Nephron (organoid): ENCODE measurements at regions not wholly inside any gene's neighbourhood (a gene's known extent, or its start where the extent isn't known, plus 50 kb on each side); places are given as distances from the start of the nearest gene placed in this dataset.

Experiments
- H3K27ac Mint-ChIP-seq, 3 experiments: 2 replicates each; pipeline ENCODE4 v1.8.0; 2020; ENCODE audit warnings: mixed read lengths in 3 of 3, mild to moderate bottlenecking in 2 of 3, moderate library complexity in 1 of 3
- H3K27me3 Mint-ChIP-seq: 2 replicates; pipeline ENCODE4 v1.8.0; 2021; ENCODE audit warnings: low read depth, mild to moderate bottlenecking, moderate library complexity, mixed read lengths
- H3K36me3 Mint-ChIP-seq: 2 replicates; pipeline ENCODE4 v1.8.0; 2020; ENCODE audit warnings: low read depth, mixed read lengths
- H3K4me1 Mint-ChIP-seq: 2 replicates; pipeline ENCODE4 v1.8.0; 2020; ENCODE audit warnings: mixed read lengths
- H3K4me3 Mint-ChIP-seq, 3 experiments: 2 replicates each; pipeline ENCODE4 v1.8.0; 2020; ENCODE audit warnings: mild to moderate bottlenecking in 3 of 3, mixed read lengths in 3 of 3, moderate library complexity in 2 of 3
- H3K9me3 Mint-ChIP-seq: 2 replicates; pipeline ENCODE4 v1.8.0; 2020; ENCODE audit warnings: mixed read lengths
- TF ChIP-seq, protein P1 (sequence below), 3 experiments: fragments of 200-600 bp; sonication (generic); IDR thresholded peaks; one replicate each; pipeline ENCODE4 v1.5.0; 2021; ENCODE audit warnings: antibody characterized with exemption in 3 of 3; ENCODE audit not compliant: unreplicated experiment in 3 of 3

GRCh38 chr20:43839793-43840199, 74.9 kb upstream of the TOX2 start:
- Mint-ChIP-seq H3K4me3 (no peak overlapping the region), H3K27ac (no peak overlapping the region), H3K9me3 (no peaks in the 10 kb centered on the region), H3K36me3 (no peaks in the 10 kb centered on the region), H3K27me3 (peaks cover 36% of the 10 kb centered on the region), H3K4me1 (no peaks in the 10 kb centered on the region)
- TF ChIP-seq, protein P1, sequence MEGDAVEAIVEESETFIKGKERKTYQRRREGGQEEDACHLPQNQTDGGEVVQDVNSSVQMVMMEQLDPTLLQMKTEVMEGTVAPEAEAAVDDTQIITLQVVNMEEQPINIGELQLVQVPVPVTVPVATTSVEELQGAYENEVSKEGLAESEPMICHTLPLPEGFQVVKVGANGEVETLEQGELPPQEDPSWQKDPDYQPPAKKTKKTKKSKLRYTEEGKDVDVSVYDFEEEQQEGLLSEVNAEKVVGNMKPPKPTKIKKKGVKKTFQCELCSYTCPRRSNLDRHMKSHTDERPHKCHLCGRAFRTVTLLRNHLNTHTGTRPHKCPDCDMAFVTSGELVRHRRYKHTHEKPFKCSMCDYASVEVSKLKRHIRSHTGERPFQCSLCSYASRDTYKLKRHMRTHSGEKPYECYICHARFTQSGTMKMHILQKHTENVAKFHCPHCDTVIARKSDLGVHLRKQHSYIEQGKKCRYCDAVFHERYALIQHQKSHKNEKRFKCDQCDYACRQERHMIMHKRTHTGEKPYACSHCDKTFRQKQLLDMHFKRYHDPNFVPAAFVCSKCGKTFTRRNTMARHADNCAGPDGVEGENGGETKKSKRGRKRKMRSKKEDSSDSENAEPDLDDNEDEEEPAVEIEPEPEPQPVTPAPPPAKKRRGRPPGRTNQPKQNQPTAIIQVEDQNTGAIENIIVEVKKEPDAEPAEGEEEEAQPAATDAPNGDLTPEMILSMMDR (IDR thresholded peaks at IDR 0.05; ENCODE audit: unreplicated experiment in 3 of 3) = no peak

- Mint-ChIP-seq H3K4me3 (no peak overlapping the region), H3K27me3 (peaks cover 40% of the 10 kb centered on the region), H3K36me3 (no peaks in the 10 kb centered on the region), H3K9me3 (no peaks in the 10 kb centered on the region), H3K27ac (no peak overlapping the region), H3K4me1 (no peaks in the 10 kb centered on the region)
- TF ChIP-seq, protein P1 (IDR thresholded peaks at IDR 0.05; ENCODE audit: unreplicated experiment in 3 of 3) = no peak
Measured at GRCh38 chr20:43838703-43839060, 76.0 kb upstream of the TOX2 start.

- no peaks in the 10 kb centered on the region for H3K36me3 Mint-ChIP-seq
- H3K4me1 Mint-ChIP-seq = no peaks in the 10 kb centered on the region
- TF ChIP-seq, protein P1 (IDR thresholded peaks at IDR 0.05; ENCODE audit: unreplicated experiment in 3 of 3) = no peak
- no peaks in the 10 kb centered on the region for H3K9me3 Mint-ChIP-seq
- no peak overlapping the region for H3K4me3 Mint-ChIP-seq
- peaks cover 40% of the 10 kb centered on the region for H3K27me3 Mint-ChIP-seq
- no peak overlapping the region for H3K27ac Mint-ChIP-seq
Measured at GRCh38 chr20:43837856-43838702, 76.6 kb upstream of the TOX2 start.

DNA sequence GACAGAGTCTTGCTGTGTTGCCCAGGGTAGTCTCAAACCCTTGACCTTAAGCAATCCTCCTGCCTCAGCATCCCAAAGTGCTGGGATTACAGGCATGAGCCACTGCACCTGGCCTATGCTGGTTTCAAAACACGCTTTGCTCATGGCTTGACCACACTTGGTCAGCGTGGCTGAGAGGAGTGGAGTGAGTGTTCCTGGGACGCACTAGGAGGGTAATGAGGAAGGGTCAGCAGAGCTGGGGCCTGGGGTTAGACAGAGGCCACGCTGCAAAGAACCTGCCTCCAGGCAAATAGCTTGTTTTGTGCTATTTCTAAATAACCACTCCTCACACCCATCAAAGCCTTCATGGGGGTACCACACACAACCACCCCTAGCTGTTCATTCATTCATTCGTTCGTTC, 77.9 kb upstream of the TOX2 start:
- TF ChIP-seq, protein P1 (IDR thresholded peaks at IDR 0.05; ENCODE audit: unreplicated experiment in 3 of 3) = no peak
- Mint-ChIP-seq H3K27me3 (peaks cover 40% of the 10 kb centered on the region), H3K36me3 (no peaks in the 10 kb centered on the region), H3K27ac (no peak overlapping the region), H3K4me3 (no peak overlapping the region), H3K9me3 (no peaks in the 10 kb centered on the region), H3K4me1 (no peaks in the 10 kb centered on the region)

GRCh38 chr20:43835944-43836508, 78.6 kb upstream of the TOX2 start:
- Mint-ChIP-seq H3K36me3 (no peaks in the 10 kb centered on the region), H3K27ac (no peak overlapping the region), H3K4me1 (no peaks in the 10 kb centered on the region), H3K4me3 (no peak overlapping the region), H3K9me3 (no peaks in the 10 kb centered on the region), H3K27me3 (peaks cover 45% of the 10 kb centered on the region)
- TF ChIP-seq, protein P1 (IDR thresholded peaks at IDR 0.05; ENCODE audit: unreplicated experiment in 3 of 3) = no peak
